ENCODE measurements at regions not wholly inside any gene's neighbourhood (a gene's known extent, or its start where the extent isn't known, plus 50 kb on each side); places are given as distances from the start of the nearest gene placed in this dataset.

DNA sequence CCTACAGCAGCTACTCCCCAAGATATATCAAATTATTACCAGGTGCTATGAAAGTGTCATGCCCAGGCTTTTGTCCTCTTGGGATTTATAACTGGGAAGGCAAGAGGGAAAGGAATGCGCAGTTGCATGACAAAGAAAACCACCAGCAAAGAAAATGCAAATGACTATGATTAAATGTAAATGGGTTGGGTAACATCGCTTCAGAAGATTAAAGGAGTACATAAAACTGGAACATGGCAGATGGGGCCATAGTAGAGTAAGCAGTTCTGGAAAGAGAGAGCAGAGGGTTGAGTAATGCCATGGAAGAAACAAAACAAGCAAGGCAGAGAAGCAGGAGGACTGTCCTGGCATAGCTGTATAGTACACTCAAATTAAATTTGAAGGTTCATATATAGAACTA, 493.1 kb downstream of the NOVA1 start:
- intact Hi-C loops (cut with DNase I; ENCODE audit: low total_unique reads), result no loop called here
- no peaks in the 10 kb centered on the region for H3K4me1 ChIP-seq
- DNase-seq, result no peak
- no peaks in the 10 kb centered on the region for H3K36me3 ChIP-seq
- no peaks in the 10 kb centered on the region for H3K27me3 ChIP-seq
- no peaks in the 10 kb centered on the region for H3K9me3 ChIP-seq
- no peak overlapping the region for H3K27ac ChIP-seq
- H3K4me3 ChIP-seq, result no peak overlapping the region
- TF ChIP-seq, protein P1, sequence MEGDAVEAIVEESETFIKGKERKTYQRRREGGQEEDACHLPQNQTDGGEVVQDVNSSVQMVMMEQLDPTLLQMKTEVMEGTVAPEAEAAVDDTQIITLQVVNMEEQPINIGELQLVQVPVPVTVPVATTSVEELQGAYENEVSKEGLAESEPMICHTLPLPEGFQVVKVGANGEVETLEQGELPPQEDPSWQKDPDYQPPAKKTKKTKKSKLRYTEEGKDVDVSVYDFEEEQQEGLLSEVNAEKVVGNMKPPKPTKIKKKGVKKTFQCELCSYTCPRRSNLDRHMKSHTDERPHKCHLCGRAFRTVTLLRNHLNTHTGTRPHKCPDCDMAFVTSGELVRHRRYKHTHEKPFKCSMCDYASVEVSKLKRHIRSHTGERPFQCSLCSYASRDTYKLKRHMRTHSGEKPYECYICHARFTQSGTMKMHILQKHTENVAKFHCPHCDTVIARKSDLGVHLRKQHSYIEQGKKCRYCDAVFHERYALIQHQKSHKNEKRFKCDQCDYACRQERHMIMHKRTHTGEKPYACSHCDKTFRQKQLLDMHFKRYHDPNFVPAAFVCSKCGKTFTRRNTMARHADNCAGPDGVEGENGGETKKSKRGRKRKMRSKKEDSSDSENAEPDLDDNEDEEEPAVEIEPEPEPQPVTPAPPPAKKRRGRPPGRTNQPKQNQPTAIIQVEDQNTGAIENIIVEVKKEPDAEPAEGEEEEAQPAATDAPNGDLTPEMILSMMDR (IDR thresholded peaks at IDR 0.05), result no peak
- no peak for TF ChIP-seq POLR2A (IDR thresholded peaks at IDR 0.05)

DNA sequence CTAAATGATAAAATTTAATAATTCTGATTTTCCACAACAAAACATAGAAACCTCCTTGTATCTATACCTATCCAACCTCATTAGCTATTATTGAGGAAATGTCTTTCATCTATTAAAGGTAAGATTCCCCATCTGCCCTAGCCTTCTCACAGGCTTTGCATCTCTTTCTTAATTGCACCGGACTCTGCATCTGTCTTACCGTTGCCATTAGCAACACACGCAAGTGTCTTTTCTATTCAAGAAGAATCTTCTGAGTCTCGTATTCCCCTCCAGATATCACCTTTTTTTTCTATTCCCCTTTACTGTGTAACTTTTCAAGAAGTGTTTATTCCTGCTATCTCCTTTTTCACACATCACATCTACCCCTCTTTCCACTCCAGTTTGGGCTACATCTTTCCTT, 500.0 kb downstream of the NOVA1 start:
- intact Hi-C loops (cut with DNase I; ENCODE audit: low total_unique reads), result no loop called here

DNA sequence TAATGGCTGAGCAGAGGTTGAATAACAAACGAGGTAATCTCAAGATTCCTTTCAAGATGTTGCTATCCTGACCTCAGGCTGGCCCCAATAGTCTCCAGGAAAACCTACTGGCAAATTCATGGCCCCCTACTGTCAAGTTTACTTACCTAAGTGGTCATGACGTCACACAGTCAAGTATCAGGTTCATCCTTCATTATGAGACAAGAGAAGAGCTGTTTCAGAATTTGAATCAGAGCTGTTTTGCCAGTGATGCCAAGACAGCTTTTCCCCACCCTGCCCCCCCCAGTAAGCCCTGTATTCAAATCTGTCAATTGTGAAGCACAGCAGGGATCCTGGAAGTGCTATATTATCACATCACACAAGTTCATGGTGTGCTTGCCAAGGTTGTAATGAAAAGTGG, 509.6 kb downstream of the NOVA1 start:
- H3K4me3 ChIP-seq, result no peak overlapping the region
- H3K36me3 ChIP-seq, result no peaks in the 10 kb centered on the region
- intact Hi-C loops (cut with DNase I; ENCODE audit: low total_unique reads), result no loop called here
- no peak for TF ChIP-seq POLR2A (IDR thresholded peaks at IDR 0.05)
- TF ChIP-seq, protein P1 (IDR thresholded peaks at IDR 0.05), result no peak
- DNase-seq, result no peak
- no peaks in the 10 kb centered on the region for H3K9me3 ChIP-seq
- no peak overlapping the region for H3K27ac ChIP-seq
- no peaks in the 10 kb centered on the region for H3K27me3 ChIP-seq
- no peaks in the 10 kb centered on the region for H3K4me1 ChIP-seq

More for the DNA sequence above, 500.0 kb downstream of the NOVA1 start:
- no peak for DNase-seq
- Histone ChIP-seq H3K27ac (no peak overlapping the region), H3K9me3 (no peaks in the 10 kb centered on the region), H3K36me3 (no peaks in the 10 kb centered on the region), H3K4me1 (no peaks in the 10 kb centered on the region), H3K4me3 (no peak overlapping the region), H3K27me3 (no peaks in the 10 kb centered on the region)
- TF ChIP-seq, protein P1 (IDR thresholded peaks at IDR 0.05), result no peak
- TF ChIP-seq POLR2A (IDR thresholded peaks at IDR 0.05), result no peak

DNA sequence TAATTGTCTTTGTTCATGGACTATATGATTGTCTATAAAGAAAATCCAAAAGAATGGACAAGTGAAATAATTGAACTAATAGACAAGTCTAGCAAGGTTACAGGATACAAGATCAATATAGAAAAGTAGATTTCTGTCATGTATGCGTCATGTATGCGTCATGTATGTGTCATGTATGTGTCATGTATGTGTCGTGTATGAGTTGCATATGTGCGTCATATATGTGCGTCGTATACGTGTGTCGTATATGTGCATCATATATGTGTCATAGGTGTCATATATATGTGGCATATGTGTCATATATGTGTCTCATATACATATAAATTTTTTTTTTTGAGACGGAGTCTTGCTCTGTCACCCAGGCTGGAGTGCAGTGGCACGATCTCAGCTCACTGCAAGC, 516.8 kb downstream of the NOVA1 start:
- intact Hi-C loops (cut with DNase I; ENCODE audit: low total_unique reads), result no loop called here
- no peak for DNase-seq
- Histone ChIP-seq H3K27me3 (no peaks in the 10 kb centered on the region), H3K4me3 (no peak overlapping the region), H3K36me3 (no peaks in the 10 kb centered on the region), H3K4me1 (no peaks in the 10 kb centered on the region), H3K9me3 (no peaks in the 10 kb centered on the region), H3K27ac (no peak overlapping the region)
- TF ChIP-seq, protein P1 (IDR thresholded peaks at IDR 0.05), result no peak
- TF ChIP-seq POLR2A (IDR thresholded peaks at IDR 0.05), result no peak

DNA sequence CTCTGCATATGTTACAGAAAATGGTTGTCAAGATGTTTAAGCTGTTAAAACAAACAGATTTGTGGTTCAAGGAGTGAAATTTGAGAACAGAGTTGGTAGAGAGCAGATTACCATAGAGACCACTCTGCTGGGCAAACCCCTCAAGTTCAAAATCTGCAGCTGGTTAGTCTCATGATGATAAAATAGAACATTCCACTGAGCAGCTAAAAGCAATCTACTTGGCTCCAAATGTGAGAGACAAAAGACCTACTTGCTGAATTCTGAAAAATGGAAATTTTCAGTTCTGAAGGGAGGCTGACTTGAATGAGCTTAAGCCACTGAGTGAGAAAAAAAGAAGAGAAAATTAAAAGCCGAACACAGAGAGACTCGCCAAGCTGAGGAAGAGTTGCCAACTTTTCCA, 519.3 kb downstream of the NOVA1 start:
- no peak overlapping the region for H3K27ac ChIP-seq
- intact Hi-C loops (cut with DNase I; ENCODE audit: low total_unique reads), result no loop called here
- H3K4me1 ChIP-seq, result no peaks in the 10 kb centered on the region
- TF ChIP-seq POLR2A (IDR thresholded peaks at IDR 0.05), result no peak
- TF ChIP-seq, protein P1 (IDR thresholded peaks at IDR 0.05), result no peak
- H3K4me3 ChIP-seq, result no peak overlapping the region
- no peak for DNase-seq
- no peaks in the 10 kb centered on the region for H3K27me3 ChIP-seq
- no peaks in the 10 kb centered on the region for H3K36me3 ChIP-seq
- H3K9me3 ChIP-seq, result no peaks in the 10 kb centered on the region
